ENCODE measurements at regions not wholly inside any gene's neighbourhood (a gene's known extent, or its start where the extent isn't known, plus 50 kb on each side); places are given as distances from the start of the nearest gene placed in this dataset.

DNA sequence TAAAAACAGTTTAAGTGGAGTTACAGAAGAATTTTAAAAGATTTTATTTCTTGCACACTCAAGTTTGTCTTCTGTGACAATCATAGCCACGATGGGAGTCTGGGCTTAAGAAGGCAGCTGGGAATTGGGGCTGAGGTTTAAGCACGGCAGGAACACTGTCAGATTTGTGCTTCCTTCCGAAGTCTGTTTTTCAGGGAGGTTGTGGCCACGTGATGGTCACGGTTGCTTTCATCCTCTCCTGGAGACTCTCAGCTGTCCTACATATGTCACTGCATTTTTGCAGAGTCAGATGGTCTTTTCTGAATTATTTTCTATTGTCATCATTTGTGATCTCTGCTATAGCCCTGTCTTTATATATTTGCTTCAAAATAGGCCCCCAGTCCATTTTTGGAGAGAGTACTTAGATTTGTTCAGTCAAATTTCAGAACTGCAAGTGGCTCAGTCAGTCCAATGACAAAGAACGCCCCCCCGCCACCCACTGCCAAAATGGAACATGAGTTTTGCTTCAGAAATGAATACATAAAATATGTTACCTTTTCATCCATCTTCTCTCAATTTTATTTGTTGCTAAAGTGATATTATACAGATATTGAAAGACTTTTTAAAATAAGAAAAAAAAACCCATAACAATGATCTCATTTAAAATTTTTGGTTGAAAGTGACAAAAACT, 111.8 kb upstream of the ZFP64 start (continued):
- no peak for TF ChIP-seq SAP30 (IDR thresholded peaks at IDR 0.05; ENCODE audit: insufficient read depth, insufficient replicate concordance, low read length)
- TF ChIP-seq FOSL1 (IDR thresholded peaks at IDR 0.05; ENCODE audit: insufficient read depth, low read depth, low read length) = no peak
- no peak for TF ChIP-seq POU5F1 (IDR thresholded peaks at IDR 0.05; ENCODE audit: low read depth, low read length)
- TF ChIP-seq CHD1 (IDR thresholded peaks at IDR 0.05; ENCODE audit: low read depth, low read length) = no peak
- TF ChIP-seq ASH2L (IDR thresholded peaks at IDR 0.05; ENCODE audit: low read length) = no peak
- TF ChIP-seq RBBP5 (IDR thresholded peaks at IDR 0.05; ENCODE audit: borderline replicate concordance, low read depth, low read length) = no peak

Measured in H1 (cell line).